Adrenal gland (tissue), 5 donors: ENCODE measurements at regions not wholly inside any gene's neighbourhood (a gene's known extent, or its start where the extent isn't known, plus 50 kb on each side); places are given as distances from the start of the nearest gene placed in this dataset.

Source experiments
- CTCF ChIP-seq, 6 experiments: fragments of 450-650 bp in 4 of 6; fragments of 200-600 bp in 2 of 6; sonication (generic) in 1 of 6; IDR thresholded peaks; 1 replicate in 5 of 6; 2 replicates in 1 of 6; pipeline versions ENCODE4 v1.5.1 to v1.8.0; 2016 to 2021; ENCODE audit warnings: antibody characterized with exemption in 6 of 6, mild to moderate bottlenecking in 2 of 6, moderate library complexity in 1 of 6
- POLR2A ChIP-seq, 2 donors: fragments of 450-650 bp; IDR thresholded peaks; one replicate each; pipeline ENCODE4 v1.6.1; 2017; ENCODE audit warnings: antibody characterized with exemption in 2 of 2, mild to moderate bottlenecking in 2 of 2, moderate library complexity in 1 of 2
- donor health status: DM: no; HTN: no; CAD: no.

- TF ChIP-seq CTCF (IDR thresholded peaks at IDR 0.05) (no peak), POLR2A (IDR thresholded peaks at IDR 0.05) (no peak)
Measured at GRCh38 chr1:194175251-194175650, 988.8 kb upstream of the B3GALT2 start.
